OCI-LY3 (cell line): ENCODE measurements at regions not wholly inside any gene's neighbourhood (a gene's known extent, or its start where the extent isn't known, plus 50 kb on each side); places are given as distances from the start of the nearest gene placed in this dataset.

Experiments used
- EZH2phosphoT487 ChIP-seq: fragments of 200-600 bp; shearing (Covaris generic); IDR thresholded peaks from 2 replicates; pipeline ENCODE4 v1.6.1; 2018; ENCODE audit warnings: antibody characterized with exemption, mixed run types, low read depth
- TF ChIP-seq, protein P1 (sequence below): fragments of 200-600, 300-600 bp; sonication (generic); IDR thresholded peaks from 2 replicates; pipeline ENCODE4 v1.5.1; 2014; ENCODE audit warnings: antibody characterized with exemption, low read length, low read depth

- TF ChIP-seq, protein P1, sequence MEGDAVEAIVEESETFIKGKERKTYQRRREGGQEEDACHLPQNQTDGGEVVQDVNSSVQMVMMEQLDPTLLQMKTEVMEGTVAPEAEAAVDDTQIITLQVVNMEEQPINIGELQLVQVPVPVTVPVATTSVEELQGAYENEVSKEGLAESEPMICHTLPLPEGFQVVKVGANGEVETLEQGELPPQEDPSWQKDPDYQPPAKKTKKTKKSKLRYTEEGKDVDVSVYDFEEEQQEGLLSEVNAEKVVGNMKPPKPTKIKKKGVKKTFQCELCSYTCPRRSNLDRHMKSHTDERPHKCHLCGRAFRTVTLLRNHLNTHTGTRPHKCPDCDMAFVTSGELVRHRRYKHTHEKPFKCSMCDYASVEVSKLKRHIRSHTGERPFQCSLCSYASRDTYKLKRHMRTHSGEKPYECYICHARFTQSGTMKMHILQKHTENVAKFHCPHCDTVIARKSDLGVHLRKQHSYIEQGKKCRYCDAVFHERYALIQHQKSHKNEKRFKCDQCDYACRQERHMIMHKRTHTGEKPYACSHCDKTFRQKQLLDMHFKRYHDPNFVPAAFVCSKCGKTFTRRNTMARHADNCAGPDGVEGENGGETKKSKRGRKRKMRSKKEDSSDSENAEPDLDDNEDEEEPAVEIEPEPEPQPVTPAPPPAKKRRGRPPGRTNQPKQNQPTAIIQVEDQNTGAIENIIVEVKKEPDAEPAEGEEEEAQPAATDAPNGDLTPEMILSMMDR: no peak
- TF ChIP-seq EZH2phosphoT487: no peak
Measured at GRCh38 chr10:4655879-4656278, 170.1 kb upstream of the AKR1E2 start.
